Large intestine (tissue), 3 donors: ENCODE measurements at regions not wholly inside any gene's neighbourhood (a gene's known extent, or its start where the extent isn't known, plus 50 kb on each side); places are given as distances from the start of the nearest gene placed in this dataset.

ENCODE experiments used
- DNase-seq, 2 donors: peaks; one replicate each; pipeline versions ENCODE4 v3.0.0 to v3.0.0-alpha.2; 2013
- H3K27ac ChIP-seq: one replicate; pipeline ENCODE4 v1.5.1; 2013; ENCODE audit warnings: low read length
- H3K27me3 ChIP-seq: 2 replicates; pipeline ENCODE4 v1.6.1; 2013; ENCODE audit warnings: low read length; ENCODE audit not compliant: control insufficient read depth, insufficient read depth
- H3K36me3 ChIP-seq: 2 replicates; pipeline ENCODE4 v1.6.1; 2013; ENCODE audit warnings: low read length; ENCODE audit not compliant: control insufficient read depth, insufficient read depth
- H3K4me1 ChIP-seq: one replicate; pipeline ENCODE4 v1.6.1; 2013; ENCODE audit warnings: low read length; ENCODE audit not compliant: control insufficient read depth, insufficient read depth
- H3K4me3 ChIP-seq: one replicate; pipeline ENCODE4 v1.5.1; 2013; ENCODE audit warnings: low read length
- H3K9me3 ChIP-seq: one replicate; pipeline ENCODE4 v1.6.1; 2013; ENCODE audit warnings: mild to moderate bottlenecking, low read depth, low read length, moderate library complexity; ENCODE audit not compliant: control insufficient read depth
- WGBS: methylation state at CpG from one replicate; pipeline ENCODE4 v1.1.5; 2013; ENCODE audit warnings: low lambda C conversion rate; ENCODE audit not compliant: insufficient coverage; 5-methylcytosine and 5-hydroxymethylcytosine counted together

DNA sequence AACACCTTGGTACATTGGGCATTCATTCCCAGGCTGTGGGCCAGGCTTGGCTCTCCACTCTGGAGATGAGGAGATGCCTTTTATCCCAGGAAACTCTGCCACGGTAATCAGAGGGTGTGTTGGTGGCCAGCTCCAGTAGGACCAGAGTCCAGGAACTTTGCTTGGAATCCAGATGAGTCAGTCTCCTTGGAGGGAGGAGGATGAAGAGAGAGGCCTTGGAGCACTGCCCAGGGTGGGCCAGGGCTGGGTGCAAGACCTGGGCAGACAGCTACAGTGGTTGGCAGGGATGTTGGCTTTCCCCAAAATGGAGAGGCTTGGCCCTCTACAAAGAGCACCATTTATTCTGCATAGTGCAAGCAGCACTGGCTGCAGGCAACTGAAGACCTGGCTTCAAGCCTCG, 209.0 kb downstream of the RGS9 start:
- no peaks in the 10 kb centered on the region for H3K27me3 ChIP-seq
- H3K4me3 ChIP-seq, result no peak overlapping the region
- H3K27ac ChIP-seq, result no peak overlapping the region
- H3K36me3 ChIP-seq, result no peaks in the 10 kb centered on the region
- no peaks in the 10 kb centered on the region for H3K4me1 ChIP-seq
- no CpG with 5 or more reads among the region's 2 CpGs for WGBS
- H3K9me3 ChIP-seq, result no peaks in the 10 kb centered on the region
- DNase-seq, result no peak

GRCh38 chr17:65345261-65346005, 208.3 kb downstream of the RGS9 start:
- no peak overlapping the region for H3K27ac ChIP-seq
- H3K4me1 ChIP-seq, result no peaks in the 10 kb centered on the region
- H3K27me3 ChIP-seq, result no peaks in the 10 kb centered on the region
- no peaks in the 10 kb centered on the region for H3K9me3 ChIP-seq
- H3K4me3 ChIP-seq, result no peak overlapping the region
- WGBS, result no CpG with 5 or more reads among the region's 15 CpGs
- no peaks in the 10 kb centered on the region for H3K36me3 ChIP-seq
- no peak for DNase-seq

GRCh38 chr17:65340401-65340800, 203.2 kb downstream of the RGS9 start:
- Histone ChIP-seq H3K9me3 (no peaks in the 10 kb centered on the region), H3K27ac (no peak overlapping the region), H3K4me1 (no peaks in the 10 kb centered on the region), H3K4me3 (no peak overlapping the region), H3K27me3 (no peaks in the 10 kb centered on the region), H3K36me3 (no peaks in the 10 kb centered on the region)
- DNase-seq, result no peak

- no peak for DNase-seq
- H3K4me1 ChIP-seq, result no peaks in the 10 kb centered on the region
- WGBS, result no CpG with 5 or more reads among the region's 6 CpGs
- H3K27me3 ChIP-seq, result no peaks in the 10 kb centered on the region
- H3K27ac ChIP-seq, result no peak overlapping the region
- no peaks in the 10 kb centered on the region for H3K36me3 ChIP-seq
- H3K9me3 ChIP-seq, result no peaks in the 10 kb centered on the region
- H3K4me3 ChIP-seq, result no peak overlapping the region
These were observed 197.2 kb downstream of the RGS9 start for GRCh38 chr17:65334406-65334805.

DNA sequence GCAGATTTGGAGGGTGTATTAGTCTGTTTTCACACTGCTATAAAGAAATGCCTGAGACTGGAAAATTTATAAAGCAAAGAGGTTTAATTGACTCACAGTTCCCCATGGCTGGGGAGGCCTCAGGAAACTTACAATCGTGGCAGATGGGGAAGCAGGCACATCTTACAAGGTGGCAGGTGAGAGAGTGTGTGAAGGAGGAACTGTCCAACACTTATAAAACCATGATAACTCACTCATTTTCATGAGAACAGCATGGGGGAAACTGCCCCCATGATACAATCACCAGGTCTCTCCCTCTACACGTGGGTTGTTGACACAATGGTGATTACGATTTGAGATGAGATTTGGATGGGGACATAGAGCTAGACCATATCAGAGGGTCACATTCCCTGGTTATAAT, 195.6 kb downstream of the RGS9 start:
- H3K9me3 ChIP-seq, result no peaks in the 10 kb centered on the region
- no peaks in the 10 kb centered on the region for H3K36me3 ChIP-seq
- WGBS, result no CpG with 5 or more reads among the region's 3 CpGs
- no peak overlapping the region for H3K4me3 ChIP-seq
- H3K27me3 ChIP-seq, result no peaks in the 10 kb centered on the region
- DNase-seq, result no peak
- no peak overlapping the region for H3K27ac ChIP-seq
- no peaks in the 10 kb centered on the region for H3K4me1 ChIP-seq

DNA sequence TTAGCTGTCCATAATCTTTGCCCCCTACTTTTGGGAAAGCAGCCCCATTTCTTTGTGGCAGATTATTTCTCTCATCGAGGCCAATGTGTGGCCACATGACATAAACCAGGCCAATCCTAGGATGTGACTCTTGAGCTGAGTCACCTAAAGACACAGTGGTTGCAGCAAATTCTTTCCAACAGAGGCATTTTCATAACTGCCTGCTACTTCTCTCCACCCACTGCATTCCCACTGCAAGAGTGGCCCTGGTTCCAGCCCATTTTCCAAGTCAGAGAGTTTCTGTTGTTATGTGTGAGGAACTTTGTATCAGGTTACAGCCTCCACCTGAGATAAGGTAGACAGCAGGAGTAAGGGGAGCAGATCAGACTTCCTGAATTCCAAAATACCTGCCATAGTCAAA, 195.2 kb downstream of the RGS9 start:
- Histone ChIP-seq H3K4me1 (no peaks in the 10 kb centered on the region), H3K27me3 (no peaks in the 10 kb centered on the region), H3K36me3 (no peaks in the 10 kb centered on the region), H3K4me3 (no peak overlapping the region), H3K9me3 (no peaks in the 10 kb centered on the region), H3K27ac (no peak overlapping the region)
- no CpG with 5 or more reads among the region's 1 CpG for WGBS
- DNase-seq, result no peak

- no peak for DNase-seq
These were observed 191.4 kb downstream of the RGS9 start for GRCh38 chr17:65328567-65328966.

GRCh38 chr17:65324611-65325342, 187.6 kb downstream of the RGS9 start:
- Histone ChIP-seq H3K4me1 (no peaks in the 10 kb centered on the region), H3K36me3 (no peaks in the 10 kb centered on the region), H3K4me3 (no peak overlapping the region), H3K27me3 (no peaks in the 10 kb centered on the region), H3K27ac (no peak overlapping the region), H3K9me3 (no peaks in the 10 kb centered on the region)
- no peak for DNase-seq
- WGBS, result no CpG with 5 or more reads among the region's 5 CpGs

More at GRCh38 chr17:65328567-65328966, 191.4 kb downstream of the RGS9 start:
- Histone ChIP-seq H3K27me3 (no peaks in the 10 kb centered on the region), H3K9me3 (no peaks in the 10 kb centered on the region), H3K4me3 (no peak overlapping the region), H3K4me1 (no peaks in the 10 kb centered on the region), H3K36me3 (no peaks in the 10 kb centered on the region), H3K27ac (no peak overlapping the region)

- DNase-seq, result no peak
- Histone ChIP-seq H3K36me3 (no peaks in the 10 kb centered on the region), H3K9me3 (no peaks in the 10 kb centered on the region), H3K27me3 (no peaks in the 10 kb centered on the region), H3K4me3 (no peak overlapping the region), H3K27ac (no peak overlapping the region), H3K4me1 (no peaks in the 10 kb centered on the region)
- WGBS, result no CpG with 5 or more reads among the region's 2 CpGs
These were observed 185.9 kb downstream of the RGS9 start for GRCh38 chr17:65323049-65323448.

- Histone ChIP-seq H3K4me1 (no peaks in the 10 kb centered on the region), H3K4me3 (no peak overlapping the region), H3K27me3 (peaks cover 2% of the 10 kb centered on the region), H3K9me3 (no peaks in the 10 kb centered on the region), H3K36me3 (no peaks in the 10 kb centered on the region), H3K27ac (no peak overlapping the region)
- DNase-seq, result no peak
- no CpG with 5 or more reads among the region's 5 CpGs for WGBS
These were observed 183.7 kb downstream of the RGS9 start for GRCh38 chr17:65320820-65321219.

GRCh38 chr17:65314212-65314611, 177.0 kb downstream of the RGS9 start:
- no peak for DNase-seq
- Histone ChIP-seq H3K9me3 (no peaks in the 10 kb centered on the region), H3K27me3 (peaks cover 2% of the 10 kb centered on the region), H3K4me3 (no peak overlapping the region), H3K36me3 (no peaks in the 10 kb centered on the region), H3K4me1 (no peaks in the 10 kb centered on the region), H3K27ac (no peak overlapping the region)
- WGBS, result no CpG with 5 or more reads among the region's 6 CpGs
